ENCODE measurements at regions not wholly inside any gene's neighbourhood (a gene's known extent, or its start where the extent isn't known, plus 50 kb on each side); places are given as distances from the start of the nearest gene placed in this dataset.
"Not testable (repeated sequence)": the region's sequence is repeated elsewhere in the genome, so short reads cannot be mapped to it uniquely, and the experiment has no call there.

DNA sequence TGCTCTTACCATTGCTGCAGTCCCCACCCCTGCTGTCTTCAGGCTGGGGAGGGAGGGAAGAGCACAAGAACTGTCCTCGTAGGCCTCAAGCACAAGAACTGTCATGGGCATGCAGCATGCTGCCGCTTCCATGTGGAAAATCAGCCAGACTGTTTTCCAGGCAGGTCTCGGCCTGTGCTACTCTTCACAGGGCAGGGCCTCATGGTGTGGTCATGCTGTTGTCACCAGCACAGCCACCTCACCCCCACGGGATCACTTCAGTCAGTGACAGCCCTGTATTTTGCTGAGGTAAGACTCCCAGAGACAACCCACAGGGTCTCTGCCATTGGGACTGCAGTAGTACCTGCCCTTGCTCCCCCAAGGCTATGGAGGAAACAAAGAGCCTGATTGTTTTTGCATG is 205.3 kb downstream of the NAP1L3 start:
- H3K4me3 ChIP-seq (ENCODE audit: low read depth, low read length), result no peak overlapping the region
- no peaks in the 10 kb centered on the region for H3K9me3 ChIP-seq (ENCODE audit: control insufficient read depth, insufficient read depth, low read length)
- no peak for DNase-seq (ENCODE audit: low read depth in 4 of 6, low spot score in 6 of 6)
- H3K27ac ChIP-seq (ENCODE audit: low read depth, low read length), result no peak overlapping the region
- no peaks in the 10 kb centered on the region for H3K36me3 ChIP-seq (ENCODE audit: control insufficient read depth, insufficient read depth, low read length)
- 79% methylated on average over 4 of the region's 4 CpGs for WGBS (ENCODE audit: insufficient coverage)
- H3K27me3 ChIP-seq (ENCODE audit: control insufficient read depth, insufficient read depth, low read length), result no peaks in the 10 kb centered on the region
- H3K4me1 ChIP-seq (ENCODE audit: control insufficient read depth, insufficient read depth, low read length), result no peaks in the 10 kb centered on the region

DNA sequence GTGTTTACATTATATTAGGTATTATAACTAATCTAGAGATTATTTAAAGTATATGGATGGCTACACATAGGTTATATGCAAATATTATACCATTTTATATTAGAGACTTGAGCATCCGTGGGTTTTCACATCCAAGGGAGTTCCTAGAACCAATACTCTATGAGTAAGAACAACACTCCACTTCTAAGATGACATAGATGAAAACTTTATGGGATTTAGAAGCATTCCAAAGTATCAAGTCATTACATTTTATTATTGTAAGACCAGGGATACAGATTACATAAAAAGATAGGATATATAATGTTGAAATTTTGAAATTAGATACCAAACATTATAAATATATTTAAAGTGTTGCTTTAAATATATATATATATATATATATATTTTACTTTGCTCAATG is 207.0 kb downstream of the NAP1L3 start:
- Histone ChIP-seq H3K36me3 (ENCODE audit: control insufficient read depth, insufficient read depth, low read length) (no peaks in the 10 kb centered on the region), H3K4me1 (ENCODE audit: control insufficient read depth, insufficient read depth, low read length) (no peaks in the 10 kb centered on the region), H3K27me3 (ENCODE audit: control insufficient read depth, insufficient read depth, low read length) (no peaks in the 10 kb centered on the region), H3K27ac (ENCODE audit: low read depth, low read length) (no peak overlapping the region), H3K4me3 (ENCODE audit: low read depth, low read length) (no peak overlapping the region), H3K9me3 (ENCODE audit: control insufficient read depth, insufficient read depth, low read length) (no peaks in the 10 kb centered on the region)
- WGBS (ENCODE audit: insufficient coverage), result no CpG with 5 or more reads among the region's 1 CpG
- DNase-seq (ENCODE audit: low read depth in 4 of 6, low spot score in 6 of 6), result no peak

DNA sequence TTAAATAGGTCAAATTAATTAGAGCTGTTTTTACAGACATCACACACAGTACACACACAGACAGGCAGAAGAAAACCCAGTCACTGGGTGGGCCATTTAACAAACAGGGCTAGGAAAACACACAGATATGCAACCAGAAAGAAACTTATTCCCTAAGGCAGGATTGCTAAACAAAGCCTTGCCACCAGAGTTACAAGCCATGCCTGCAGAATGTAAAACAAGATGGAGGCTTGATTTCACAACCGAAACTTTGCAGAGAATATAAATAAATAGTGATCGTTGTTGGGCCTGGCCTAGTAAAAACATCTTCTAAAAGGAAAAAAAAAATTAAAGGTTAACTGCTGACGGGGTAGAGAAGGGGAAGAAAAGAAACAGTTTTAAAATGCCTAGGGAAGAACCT is 212.3 kb downstream of the NAP1L3 start:
- Histone ChIP-seq H3K36me3 (ENCODE audit: control insufficient read depth, insufficient read depth, low read length) (no peaks in the 10 kb centered on the region), H3K9me3 (ENCODE audit: control insufficient read depth, insufficient read depth, low read length) (no peaks in the 10 kb centered on the region), H3K4me1 (ENCODE audit: control insufficient read depth, insufficient read depth, low read length) (no peaks in the 10 kb centered on the region), H3K27ac (ENCODE audit: low read depth, low read length) (no peak overlapping the region), H3K4me3 (ENCODE audit: low read depth, low read length) (no peak overlapping the region), H3K27me3 (ENCODE audit: control insufficient read depth, insufficient read depth, low read length) (no peaks in the 10 kb centered on the region)
- whole genome bisulfite sequencing (ENCODE audit: insufficient coverage), result 85% methylated on average over 3 of the region's 3 CpGs
- no peak for DNase-seq (ENCODE audit: low read depth in 4 of 6, low spot score in 6 of 6)

DNA sequence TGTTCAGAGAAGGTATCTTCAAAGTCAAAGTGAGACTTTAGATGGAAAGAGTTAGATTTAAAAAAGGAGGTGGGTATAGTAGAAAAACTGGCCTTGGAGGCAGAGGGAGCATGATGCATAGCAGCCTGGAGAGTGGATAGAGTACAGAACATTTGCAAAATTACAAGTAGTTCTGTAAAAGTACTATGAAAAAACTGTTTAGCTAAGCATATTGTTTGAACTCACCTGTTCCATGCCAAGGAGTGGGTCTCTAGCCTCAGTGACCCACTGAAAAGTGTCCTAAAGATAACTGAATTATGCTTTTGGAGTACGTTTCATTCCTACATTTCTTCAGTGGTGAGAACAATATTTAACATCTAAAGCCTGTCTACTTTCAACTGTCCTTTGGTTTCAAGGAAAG is 218.9 kb downstream of the NAP1L3 start:
- WGBS (ENCODE audit: insufficient coverage), result no CpG with 5 or more reads among the region's 1 CpG
- Histone ChIP-seq H3K36me3 (ENCODE audit: control insufficient read depth, insufficient read depth, low read length) (no peaks in the 10 kb centered on the region), H3K27ac (ENCODE audit: low read depth, low read length) (no peak overlapping the region), H3K27me3 (ENCODE audit: control insufficient read depth, insufficient read depth, low read length) (no peaks in the 10 kb centered on the region), H3K4me3 (ENCODE audit: low read depth, low read length) (no peak overlapping the region), H3K9me3 (ENCODE audit: control insufficient read depth, insufficient read depth, low read length) (no peaks in the 10 kb centered on the region), H3K4me1 (ENCODE audit: control insufficient read depth, insufficient read depth, low read length) (no peaks in the 10 kb centered on the region)
- no peak for DNase-seq (ENCODE audit: low read depth in 4 of 6, low spot score in 6 of 6)

DNA sequence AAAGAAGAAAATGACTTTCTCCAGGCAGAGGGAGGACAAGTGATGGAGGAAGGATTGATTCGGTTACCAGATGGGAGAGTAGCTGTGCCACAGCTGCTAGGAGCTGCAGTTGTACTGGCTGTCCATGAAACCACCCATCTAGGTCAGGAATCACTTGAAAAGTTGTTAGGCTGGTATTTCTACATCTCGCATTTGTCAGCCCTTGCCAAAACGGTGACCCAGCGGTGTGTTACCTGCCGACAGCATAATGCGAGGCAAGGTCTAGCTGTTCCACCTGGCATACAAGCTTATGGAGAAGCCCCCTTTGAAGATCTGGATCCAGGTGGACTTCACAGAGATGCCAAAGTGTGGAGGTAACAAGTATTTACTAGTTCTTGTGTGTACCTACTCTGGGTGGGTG is 238.7 kb downstream of the NAP1L3 start:
- H3K9me3 ChIP-seq (ENCODE audit: control insufficient read depth, insufficient read depth, low read length); H3K36me3 ChIP-seq (ENCODE audit: control insufficient read depth, insufficient read depth, low read length); H3K4me3 ChIP-seq (ENCODE audit: low read depth, low read length); H3K4me1 ChIP-seq (ENCODE audit: control insufficient read depth, insufficient read depth, low read length); H3K27ac ChIP-seq (ENCODE audit: low read depth, low read length); H3K27me3 ChIP-seq (ENCODE audit: control insufficient read depth, insufficient read depth, low read length); DNase-seq (ENCODE audit: low read depth in 4 of 6, low spot score in 6 of 6): not testable (repeated sequence)
- WGBS (ENCODE audit: insufficient coverage), result 91% methylated on average over 6 of the region's 6 CpGs

DNA sequence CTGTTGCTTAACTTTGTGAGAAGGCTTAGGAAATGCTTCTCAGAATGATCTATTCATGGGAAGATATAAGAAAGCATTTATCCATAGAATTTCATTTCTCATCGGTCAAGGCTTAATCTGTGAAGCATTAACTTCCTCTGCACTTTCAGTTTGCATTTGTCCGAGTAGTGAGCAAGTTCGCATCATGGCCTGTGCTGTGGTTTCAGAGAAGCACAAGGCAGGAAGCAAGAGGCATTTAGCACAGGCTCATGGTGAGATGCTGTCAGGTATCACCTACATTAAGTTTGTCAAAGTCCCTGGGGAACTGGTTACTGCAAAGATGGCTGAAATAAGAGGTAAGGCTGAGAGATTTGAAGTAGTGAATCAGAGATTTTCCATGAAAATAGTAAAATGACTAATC is 244.9 kb downstream of the NAP1L3 start:
- no peak for DNase-seq (ENCODE audit: low read depth in 4 of 6, low spot score in 6 of 6)
- 87% methylated on average over 3 of the region's 3 CpGs for WGBS (ENCODE audit: insufficient coverage)
- no peaks in the 10 kb centered on the region for H3K27me3 ChIP-seq (ENCODE audit: control insufficient read depth, insufficient read depth, low read length)

DNA sequence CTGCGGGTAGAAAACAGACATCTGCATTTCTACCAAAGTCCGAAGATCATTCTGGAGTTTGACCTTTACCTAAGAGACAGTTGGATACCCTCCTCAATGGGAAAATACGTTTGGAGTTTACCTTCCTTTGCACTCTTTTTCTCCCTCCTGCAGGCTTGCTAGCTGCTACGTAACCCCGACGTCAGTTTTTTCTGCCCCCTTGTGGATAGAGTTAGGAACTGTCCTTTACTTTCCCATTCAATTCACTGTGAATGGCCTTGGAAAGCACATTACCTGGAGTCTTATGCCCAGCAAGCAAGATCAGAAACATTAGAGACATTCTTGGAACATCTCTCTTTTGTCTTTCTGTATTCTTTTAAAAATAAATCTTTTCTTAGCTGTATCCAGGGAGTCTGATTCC is 250.7 kb downstream of the NAP1L3 start:
- peak in 3 of 6 donors; percentile 14 to 57 (median 50) for DNase-seq (ENCODE audit: low read depth in 4 of 6, low spot score in 6 of 6)
- Histone ChIP-seq H3K4me1 (ENCODE audit: control insufficient read depth, insufficient read depth, low read length) (no peaks in the 10 kb centered on the region), H3K27me3 (ENCODE audit: control insufficient read depth, insufficient read depth, low read length) (peaks cover 3% of the 10 kb centered on the region), H3K9me3 (ENCODE audit: control insufficient read depth, insufficient read depth, low read length) (no peaks in the 10 kb centered on the region), H3K36me3 (ENCODE audit: control insufficient read depth, insufficient read depth, low read length) (no peaks in the 10 kb centered on the region), H3K4me3 (ENCODE audit: low read depth, low read length) (no peak overlapping the region), H3K27ac (ENCODE audit: low read depth, low read length) (no peak overlapping the region)
- WGBS (ENCODE audit: insufficient coverage), result 11% methylated on average over 3 of the region's 6 CpGs

More for the DNA sequence above, 244.9 kb downstream of the NAP1L3 start:
- no peaks in the 10 kb centered on the region for H3K9me3 ChIP-seq (ENCODE audit: control insufficient read depth, insufficient read depth, low read length)
- no peak overlapping the region for H3K27ac ChIP-seq (ENCODE audit: low read depth, low read length)
- H3K4me1 ChIP-seq (ENCODE audit: control insufficient read depth, insufficient read depth, low read length), result no peaks in the 10 kb centered on the region
- H3K4me3 ChIP-seq (ENCODE audit: low read depth, low read length), result no peak overlapping the region
- H3K36me3 ChIP-seq (ENCODE audit: control insufficient read depth, insufficient read depth, low read length), result no peaks in the 10 kb centered on the region

DNA sequence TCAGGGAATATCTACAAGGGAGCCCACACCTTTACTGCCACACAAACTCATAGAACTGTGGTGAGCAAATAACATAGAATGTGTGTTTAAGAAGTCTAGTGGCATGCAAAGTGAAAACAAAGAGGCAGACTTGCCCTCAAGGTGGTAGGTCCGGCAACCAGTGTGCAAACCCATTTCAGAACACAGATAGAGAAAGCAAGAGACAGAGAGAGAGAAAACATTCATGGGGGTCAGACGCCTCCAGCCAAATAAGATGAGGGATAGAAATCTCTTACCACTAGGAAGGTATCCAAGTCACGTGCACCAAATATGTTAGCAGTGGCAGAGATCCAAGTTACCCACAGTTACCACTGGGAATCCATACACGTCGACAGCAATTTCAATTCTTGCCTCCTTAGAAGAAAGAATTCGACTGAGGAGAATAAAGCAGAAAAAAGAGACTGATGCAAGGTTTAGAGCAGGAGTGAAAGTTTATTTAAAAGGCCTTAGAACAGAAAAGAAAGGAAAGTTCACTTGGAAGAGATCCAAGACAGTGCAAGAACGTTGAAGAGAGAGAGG is 252.8 kb downstream of the NAP1L3 start:
- Histone ChIP-seq H3K27ac (ENCODE audit: low read depth, low read length) (no peak overlapping the region), H3K4me3 (ENCODE audit: low read depth, low read length) (no peak overlapping the region), H3K4me1 (ENCODE audit: control insufficient read depth, insufficient read depth, low read length) (no peaks in the 10 kb centered on the region), H3K27me3 (ENCODE audit: control insufficient read depth, insufficient read depth, low read length) (peaks cover 3% of the 10 kb centered on the region), H3K9me3 (ENCODE audit: control insufficient read depth, insufficient read depth, low read length) (no peaks in the 10 kb centered on the region), H3K36me3 (ENCODE audit: control insufficient read depth, insufficient read depth, low read length) (no peaks in the 10 kb centered on the region)
- DNase-seq (ENCODE audit: low read depth in 4 of 6, low spot score in 6 of 6), result peak in 2 of 6 donors; percentile 43 to 50
- WGBS (ENCODE audit: insufficient coverage), result 17% methylated on average over 1 of the region's 7 CpGs

DNA sequence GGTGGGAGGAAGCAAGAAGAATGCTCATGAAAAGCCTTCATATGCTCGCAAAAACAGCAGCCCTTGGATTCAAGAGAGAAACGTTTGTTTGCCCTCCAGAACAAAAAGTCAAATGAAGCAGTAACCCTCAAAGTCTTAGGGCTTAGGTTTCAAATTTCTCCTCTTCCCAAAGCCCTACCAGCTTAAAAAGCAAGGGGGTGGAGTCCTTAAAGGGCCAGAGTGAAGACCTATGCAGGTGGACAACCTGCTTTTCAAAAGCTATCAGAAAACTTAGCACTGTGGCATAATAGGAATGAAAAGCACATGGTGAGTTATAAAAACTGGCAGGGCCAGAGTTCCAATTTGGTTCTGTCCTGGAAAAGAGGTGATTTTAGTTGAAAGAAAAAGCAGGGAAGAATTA is 253.3 kb downstream of the NAP1L3 start:
- no peaks in the 10 kb centered on the region for H3K9me3 ChIP-seq (ENCODE audit: control insufficient read depth, insufficient read depth, low read length)
- no peak overlapping the region for H3K4me3 ChIP-seq (ENCODE audit: low read depth, low read length)
- H3K36me3 ChIP-seq (ENCODE audit: control insufficient read depth, insufficient read depth, low read length), result no peaks in the 10 kb centered on the region
- H3K4me1 ChIP-seq (ENCODE audit: control insufficient read depth, insufficient read depth, low read length), result no peaks in the 10 kb centered on the region
- no peak for DNase-seq (ENCODE audit: low read depth in 4 of 6, low spot score in 6 of 6)
- no CpG with 5 or more reads among the region's 2 CpGs for WGBS (ENCODE audit: insufficient coverage)
- H3K27me3 ChIP-seq (ENCODE audit: control insufficient read depth, insufficient read depth, low read length), result peaks cover 3% of the 10 kb centered on the region
- H3K27ac ChIP-seq (ENCODE audit: low read depth, low read length), result no peak overlapping the region

DNA sequence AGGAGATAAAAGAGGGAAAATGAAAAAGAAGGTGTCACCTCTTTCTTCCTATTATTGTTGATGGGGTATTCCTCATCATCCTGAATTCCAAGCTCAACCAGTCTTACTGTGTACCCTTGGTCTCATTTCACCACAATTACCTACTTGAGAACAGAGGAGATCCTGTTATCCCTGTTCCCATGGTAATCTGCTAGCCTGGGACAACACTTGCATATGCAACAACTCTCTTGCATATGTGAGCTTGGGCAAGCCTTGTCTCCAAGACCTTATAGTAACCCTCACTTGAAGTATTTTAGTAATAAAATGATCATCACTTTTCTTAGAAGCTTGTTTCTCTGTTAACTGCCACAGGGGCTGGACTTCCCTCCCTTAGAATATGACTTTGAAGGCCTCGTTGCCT is 253.7 kb downstream of the NAP1L3 start:
- Histone ChIP-seq H3K36me3 (ENCODE audit: control insufficient read depth, insufficient read depth, low read length) (no peaks in the 10 kb centered on the region), H3K4me1 (ENCODE audit: control insufficient read depth, insufficient read depth, low read length) (no peaks in the 10 kb centered on the region), H3K9me3 (ENCODE audit: control insufficient read depth, insufficient read depth, low read length) (no peaks in the 10 kb centered on the region), H3K27me3 (ENCODE audit: control insufficient read depth, insufficient read depth, low read length) (peaks cover 3% of the 10 kb centered on the region), H3K27ac (ENCODE audit: low read depth, low read length) (no peak overlapping the region), H3K4me3 (ENCODE audit: low read depth, low read length) (no peak overlapping the region)
- no peak for DNase-seq (ENCODE audit: low read depth in 4 of 6, low spot score in 6 of 6)
- no CpG with 5 or more reads among the region's 1 CpG for WGBS (ENCODE audit: insufficient coverage)

All from spinal cord (tissue), 9 donors.